Activated CD4-positive, alpha-beta memory T cell treated with anti-CD3 and anti-CD28 coated beads for 36 hours (primary cell): ENCODE measurements at regions not wholly inside any gene's neighbourhood (a gene's known extent, or its start where the extent isn't known, plus 50 kb on each side); places are given as distances from the start of the nearest gene placed in this dataset.
"Not testable (repeated sequence)": the region's sequence is repeated elsewhere in the genome, so short reads cannot be mapped to it uniquely, and the experiment has no call there.

ENCODE experiments used
- CTCF ChIA-PET: fragments of 350-600 bp; sonication (Branson Sonifier 250); formaldehyde crosslinking; loops from one replicate; lab custom pipeline; 2021; ENCODE audit warnings: antibody characterized with exemption, inconsistent platforms; lab: Charles Lee
- POLR2A ChIA-PET: fragments of 350-600 bp; sonication (Branson Sonifier 250); formaldehyde crosslinking; loops from one replicate; lab custom pipeline; 2021; ENCODE audit warnings: antibody characterized with exemption; lab: Charles Lee
- DNase-seq: peaks from one replicate; pipeline ENCODE4 v3.0.0-alpha.2; 2020
- H3K27ac Mint-ChIP-seq: one replicate; pipeline ENCODE4 v1.8.0; 2021; ENCODE audit warnings: mixed read lengths
- H3K27me3 Mint-ChIP-seq: one replicate; pipeline ENCODE4 v1.8.0; 2021; ENCODE audit warnings: mixed read lengths
- H3K36me3 Mint-ChIP-seq: one replicate; pipeline ENCODE4 v1.8.0; 2021; ENCODE audit warnings: mixed read lengths
- H3K4me1 Mint-ChIP-seq: one replicate; pipeline ENCODE4 v1.8.0; 2021; ENCODE audit warnings: low read depth, mixed read lengths
- H3K4me3 Mint-ChIP-seq: one replicate; pipeline ENCODE4 v1.8.0; 2021; ENCODE audit warnings: mild to moderate bottlenecking, mixed read lengths
- H3K9me3 Mint-ChIP-seq: one replicate; pipeline ENCODE4 v1.8.0; 2021; ENCODE audit warnings: mixed read lengths
- intact Hi-C: fragments of 100-400 bp; cut with micrococcal nuclease; formaldehyde crosslinking; loops from one replicate; pipeline ENCODE4 v1.15.1; 2023

- no peak overlapping the region for H3K27ac Mint-ChIP-seq
- no peaks in the 10 kb centered on the region for H3K27me3 Mint-ChIP-seq
- H3K4me1 Mint-ChIP-seq = no peaks in the 10 kb centered on the region
- no peaks in the 10 kb centered on the region for H3K36me3 Mint-ChIP-seq
- POLR2A ChIA-PET = no interaction called here
- H3K4me3 Mint-ChIP-seq = no peak overlapping the region
- H3K9me3 Mint-ChIP-seq = peaks cover 5% of the 10 kb centered on the region
- intact Hi-C loops = no loop called here
- no peak for DNase-seq
- CTCF ChIA-PET = no interaction called here
Observed at GRCh38 chr10:81569488-81569887, 305.5 kb upstream of the NRG3 start.

- DNase-seq = no peak
- no peak overlapping the region for H3K4me3 Mint-ChIP-seq
- ChIA-PET POLR2A (no interaction called here), CTCF (no interaction called here)
- no peaks in the 10 kb centered on the region for H3K27me3 Mint-ChIP-seq
- H3K9me3 Mint-ChIP-seq = peaks cover 10% of the 10 kb centered on the region
- H3K27ac Mint-ChIP-seq = no peak overlapping the region
- H3K4me1 Mint-ChIP-seq = no peaks in the 10 kb centered on the region
- no peaks in the 10 kb centered on the region for H3K36me3 Mint-ChIP-seq
- intact Hi-C loops = no loop called here
Observed at GRCh38 chr10:81570349-81570748, 304.6 kb upstream of the NRG3 start.

GRCh38 chr10:81570878-81571794 lies 303.9 kb upstream of the NRG3 start:
- H3K9me3 Mint-ChIP-seq = peaks cover 12% of the 10 kb centered on the region
- intact Hi-C loops = no loop called here
- no peaks in the 10 kb centered on the region for H3K36me3 Mint-ChIP-seq
- H3K27ac Mint-ChIP-seq = no peak overlapping the region
- no peaks in the 10 kb centered on the region for H3K27me3 Mint-ChIP-seq
- H3K4me3 Mint-ChIP-seq = no peak overlapping the region
- CTCF ChIA-PET = no interaction called here
- no peak for DNase-seq
- H3K4me1 Mint-ChIP-seq = no peaks in the 10 kb centered on the region
- POLR2A ChIA-PET = no interaction called here

GRCh38 chr10:81575036-81575435 lies 300.0 kb upstream of the NRG3 start:
- no peaks in the 10 kb centered on the region for H3K27me3 Mint-ChIP-seq
- no peaks in the 10 kb centered on the region for H3K4me1 Mint-ChIP-seq
- peaks cover 17% of the 10 kb centered on the region for H3K9me3 Mint-ChIP-seq
- intact Hi-C loops = no loop called here
- ChIA-PET POLR2A (no interaction called here), CTCF (no interaction called here)
- H3K36me3 Mint-ChIP-seq = no peaks in the 10 kb centered on the region
- no peak for DNase-seq
- no peak overlapping the region for H3K4me3 Mint-ChIP-seq
- H3K27ac Mint-ChIP-seq = no peak overlapping the region

GRCh38 chr10:81576336-81576735 lies 298.7 kb upstream of the NRG3 start:
- Mint-ChIP-seq H3K9me3 (peaks cover 16% of the 10 kb centered on the region), H3K27ac (no peak overlapping the region), H3K4me3 (no peak overlapping the region), H3K4me1 (no peaks in the 10 kb centered on the region), H3K27me3 (no peaks in the 10 kb centered on the region), H3K36me3 (no peaks in the 10 kb centered on the region)
- POLR2A ChIA-PET = no interaction called here
- intact Hi-C loops = no loop called here
- CTCF ChIA-PET = no interaction called here
- no peak for DNase-seq

GRCh38 chr10:81594991-81595390 lies 280.0 kb upstream of the NRG3 start:
- Mint-ChIP-seq H3K27ac (no peak overlapping the region), H3K36me3 (no peaks in the 10 kb centered on the region), H3K9me3 (peaks cover 25% of the 10 kb centered on the region), H3K4me1 (no peaks in the 10 kb centered on the region), H3K4me3 (no peak overlapping the region), H3K27me3 (no peaks in the 10 kb centered on the region)
- ChIA-PET POLR2A (no interaction called here), CTCF (no interaction called here)
- DNase-seq = no peak
- intact Hi-C loops = no loop called here

GRCh38 chr10:81600185-81600584 lies 274.8 kb upstream of the NRG3 start:
- Mint-ChIP-seq H3K27ac (no peak overlapping the region), H3K36me3 (no peaks in the 10 kb centered on the region), H3K4me3 (no peak overlapping the region), H3K27me3 (no peaks in the 10 kb centered on the region), H3K9me3 (peaks cover 10% of the 10 kb centered on the region), H3K4me1 (no peaks in the 10 kb centered on the region)
- ChIA-PET POLR2A (interaction anchor here (0.7 kb wide), 1 partner anchor 574 kb away, joined by 3 read pairs; no protein-coding TSS in a partner anchor), CTCF (no interaction called here)
- no peak for DNase-seq
- intact Hi-C loops = no loop called here

- intact Hi-C loops = no loop called here
- peaks cover 4% of the 10 kb centered on the region for H3K9me3 Mint-ChIP-seq
- H3K4me3 Mint-ChIP-seq = no peak overlapping the region
- ChIA-PET CTCF (no interaction called here), POLR2A (no interaction called here)
- H3K36me3 Mint-ChIP-seq = no peaks in the 10 kb centered on the region
- H3K27ac Mint-ChIP-seq = no peak overlapping the region
- H3K27me3 Mint-ChIP-seq = no peaks in the 10 kb centered on the region
- no peaks in the 10 kb centered on the region for H3K4me1 Mint-ChIP-seq
- DNase-seq = no peak
Observed at GRCh38 chr10:81603106-81603620, 271.8 kb upstream of the NRG3 start.

GRCh38 chr10:81644485-81644884 lies 230.5 kb upstream of the NRG3 start:
- H3K36me3 Mint-ChIP-seq, H3K27ac Mint-ChIP-seq, H3K27me3 Mint-ChIP-seq, H3K4me3 Mint-ChIP-seq, intact Hi-C loops, H3K4me1 Mint-ChIP-seq, POLR2A ChIA-PET, DNase-seq, CTCF ChIA-PET: not testable (repeated sequence)
- H3K9me3 Mint-ChIP-seq = peaks cover 14% of the 10 kb centered on the region

GRCh38 chr10:81655986-81656385 lies 219.0 kb upstream of the NRG3 start:
- no peak overlapping the region for H3K4me3 Mint-ChIP-seq
- peaks cover 11% of the 10 kb centered on the region for H3K9me3 Mint-ChIP-seq
- H3K27ac Mint-ChIP-seq = no peak overlapping the region
- no peaks in the 10 kb centered on the region for H3K27me3 Mint-ChIP-seq
- no peaks in the 10 kb centered on the region for H3K36me3 Mint-ChIP-seq
- H3K4me1 Mint-ChIP-seq = no peaks in the 10 kb centered on the region
- CTCF ChIA-PET = no interaction called here
- no peak for DNase-seq
- POLR2A ChIA-PET = no interaction called here
- intact Hi-C loops = no loop called here

- no peak for DNase-seq
- no peaks in the 10 kb centered on the region for H3K36me3 Mint-ChIP-seq
- no peak overlapping the region for H3K4me3 Mint-ChIP-seq
- ChIA-PET CTCF (no interaction called here), POLR2A (no interaction called here)
- intact Hi-C loops = no loop called here
- no peaks in the 10 kb centered on the region for H3K27me3 Mint-ChIP-seq
- H3K27ac Mint-ChIP-seq = no peak overlapping the region
- no peaks in the 10 kb centered on the region for H3K9me3 Mint-ChIP-seq
- H3K4me1 Mint-ChIP-seq = no peaks in the 10 kb centered on the region
Observed at GRCh38 chr10:81662837-81663236, 212.2 kb upstream of the NRG3 start.

GRCh38 chr10:81664800-81665199 lies 210.2 kb upstream of the NRG3 start:
- intact Hi-C loops, H3K4me1 Mint-ChIP-seq, CTCF ChIA-PET, H3K27ac Mint-ChIP-seq, H3K36me3 Mint-ChIP-seq, DNase-seq, H3K27me3 Mint-ChIP-seq, POLR2A ChIA-PET, H3K4me3 Mint-ChIP-seq, H3K9me3 Mint-ChIP-seq: not testable (repeated sequence)

- no peak overlapping the region for H3K27ac Mint-ChIP-seq
- POLR2A ChIA-PET = no interaction called here
- intact Hi-C loops = no loop called here
Observed at GRCh38 chr10:81674941-81675340, 200.1 kb upstream of the NRG3 start.

More at GRCh38 chr10:81674941-81675340, 200.1 kb upstream of the NRG3 start:
- Mint-ChIP-seq H3K36me3 (no peaks in the 10 kb centered on the region), H3K27me3 (no peaks in the 10 kb centered on the region), H3K4me3 (no peak overlapping the region), H3K9me3 (peaks cover 5% of the 10 kb centered on the region), H3K4me1 (no peaks in the 10 kb centered on the region)
- DNase-seq = no peak
- CTCF ChIA-PET = no interaction called here
